GM18909 (cell line): ENCODE measurements at regions not wholly inside any gene's neighbourhood (a gene's known extent, or its start where the extent isn't known, plus 50 kb on each side); places are given as distances from the start of the nearest gene placed in this dataset.

Experiments
- ATAC-seq: cut with Tn5 transposase; IDR thresholded peaks from one replicate; pipeline ENCODE4 v1.9.1; 2021; ENCODE audit warnings: mild to moderate bottlenecking; ENCODE audit not compliant: unreplicated experiment, poor library complexity

DNA sequence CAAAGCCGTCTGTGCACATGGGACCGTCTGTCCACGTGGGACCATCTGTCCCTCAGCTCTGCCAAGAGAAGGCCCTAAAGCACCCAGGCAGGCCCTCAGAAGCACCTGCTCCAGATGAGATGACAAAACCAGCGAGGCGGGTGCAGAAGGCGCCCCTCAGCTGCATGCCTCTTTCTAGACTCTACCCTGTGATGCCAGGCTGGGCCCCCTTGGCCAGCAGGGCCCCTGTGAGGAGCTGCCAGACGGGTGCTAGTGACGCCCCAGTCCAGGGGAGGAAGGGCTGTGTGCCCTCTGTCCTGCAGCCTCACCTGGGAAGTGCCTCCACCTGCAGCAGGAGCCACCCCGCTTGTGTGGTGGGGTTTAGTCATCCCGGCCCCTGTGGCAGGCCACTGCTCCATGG is 309.2 kb upstream of the SHH start:
- no peak for ATAC-seq

DNA sequence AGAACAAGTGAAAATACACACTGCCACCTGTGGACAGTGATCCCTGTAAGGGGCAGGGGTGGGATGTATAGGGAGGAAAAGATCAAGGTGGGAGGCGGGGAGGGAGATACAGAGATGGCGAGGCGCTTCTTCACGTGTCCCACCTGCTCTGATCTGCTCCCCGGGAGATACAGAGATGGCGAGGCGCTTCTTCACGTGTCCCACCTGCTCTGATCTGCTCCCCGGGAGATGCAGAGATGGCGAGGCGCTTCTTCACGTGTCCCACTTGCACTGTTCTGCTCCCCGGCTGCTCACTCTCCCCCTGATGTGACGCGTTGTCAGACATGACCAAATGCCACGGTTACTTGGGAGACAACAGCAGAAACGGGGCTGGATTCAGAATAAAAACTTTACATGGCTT is 308.3 kb upstream of the SHH start:
- ATAC-seq = no peak

DNA sequence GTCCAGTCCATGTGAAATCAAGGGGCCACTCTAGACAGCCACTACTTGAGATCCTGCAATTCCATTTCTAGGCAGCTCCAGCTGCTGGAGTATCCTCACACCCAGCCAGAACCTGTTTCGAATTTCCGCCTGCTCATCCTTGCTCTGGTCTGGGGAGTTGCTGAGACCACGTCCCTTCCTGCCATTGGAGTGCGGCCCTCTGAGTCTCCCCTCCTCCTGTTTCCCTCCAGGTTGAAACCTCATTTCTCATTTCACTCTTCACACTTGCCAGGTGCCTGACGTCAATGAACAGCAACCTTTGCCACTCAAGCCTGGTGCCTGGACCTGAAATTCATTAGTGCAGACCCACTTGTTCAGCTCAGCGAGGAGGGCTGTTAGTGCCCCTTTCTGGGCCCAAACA is 307.5 kb upstream of the SHH start:
- no peak for ATAC-seq

DNA sequence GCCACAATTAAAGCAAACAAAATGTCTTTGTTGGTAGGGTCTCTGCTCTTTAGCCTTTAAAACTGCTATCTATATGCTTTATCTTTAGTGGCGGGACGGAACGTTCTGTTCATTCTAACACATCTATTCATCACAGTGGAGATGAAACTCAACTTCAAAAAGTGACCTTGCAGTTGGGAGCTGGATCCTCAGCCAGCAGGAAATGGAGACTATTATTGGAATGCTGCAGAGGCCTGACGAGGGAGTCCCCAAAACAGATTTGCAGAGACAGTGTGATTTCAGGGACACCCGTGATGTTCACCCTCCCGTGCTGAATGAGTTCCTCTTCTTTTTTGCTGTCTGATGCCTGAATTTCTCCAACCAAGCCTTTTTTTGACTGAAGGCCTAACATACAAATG is 306.0 kb upstream of the SHH start:
- no peak for ATAC-seq

DNA sequence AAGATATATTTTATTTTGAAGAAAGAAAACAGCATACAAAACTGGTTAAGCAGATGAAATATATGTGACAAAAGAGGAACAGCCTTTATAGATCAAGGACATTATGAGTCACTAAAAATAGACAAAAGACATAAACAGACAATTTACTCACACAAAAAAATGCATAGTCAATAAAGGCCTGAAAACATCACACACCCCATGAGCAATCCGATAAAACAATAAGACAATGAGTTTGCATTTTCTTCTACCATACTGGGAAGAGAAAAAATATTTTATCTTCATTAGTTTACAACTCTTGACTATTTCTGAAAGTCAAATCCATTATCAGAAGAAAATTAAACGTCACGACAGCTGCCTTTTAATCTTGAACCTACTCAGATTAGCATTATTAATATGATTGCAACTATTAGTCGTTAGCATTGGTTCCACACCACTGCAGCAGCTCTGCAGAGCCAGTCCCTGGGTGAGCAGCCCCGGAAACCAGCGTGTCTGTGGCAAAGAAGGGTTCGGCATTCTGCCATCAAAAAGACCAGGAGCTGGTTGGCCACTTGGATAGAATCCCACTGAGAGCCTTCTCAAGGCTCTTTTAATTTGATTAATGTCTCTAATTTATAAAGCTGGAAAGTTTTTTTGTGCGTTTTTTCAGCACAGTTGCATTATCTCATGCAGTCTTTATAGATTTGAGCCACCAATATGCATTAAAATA is 305.4 kb upstream of the SHH start:
- no peak for ATAC-seq

DNA sequence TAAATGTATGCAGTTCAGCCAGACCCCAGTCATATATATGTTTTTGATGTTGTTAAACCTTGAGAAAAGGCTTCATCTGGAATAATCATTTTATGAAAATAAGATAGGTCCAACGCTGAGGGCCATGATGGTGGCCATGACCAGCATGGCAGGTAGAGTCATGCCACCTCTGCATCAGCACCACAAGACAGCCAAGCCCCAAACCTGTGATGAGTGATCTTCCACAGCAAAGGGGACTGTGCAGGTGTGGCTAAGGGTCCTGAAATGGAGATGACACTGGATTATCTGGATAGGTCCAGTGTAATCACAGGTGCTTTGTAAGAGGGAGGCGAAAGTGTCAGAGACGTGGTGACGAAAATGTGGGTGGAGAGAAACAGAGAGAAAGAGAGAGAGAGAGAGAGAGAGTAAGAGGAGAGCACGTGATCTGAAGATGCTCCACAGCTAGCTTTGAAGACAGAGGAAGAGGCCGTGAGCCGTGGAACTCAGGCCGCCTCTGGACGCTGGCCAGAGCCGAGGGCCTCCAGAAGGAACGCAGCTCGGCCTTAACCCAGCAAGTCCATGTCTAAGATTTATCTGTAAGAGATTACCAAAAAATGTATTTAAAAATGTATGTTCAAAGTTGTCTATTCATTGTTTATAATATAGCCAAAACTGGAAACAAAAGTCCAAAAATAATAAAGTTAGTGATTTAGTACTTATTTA is 304.4 kb upstream of the SHH start:
- ATAC-seq = no peak

DNA sequence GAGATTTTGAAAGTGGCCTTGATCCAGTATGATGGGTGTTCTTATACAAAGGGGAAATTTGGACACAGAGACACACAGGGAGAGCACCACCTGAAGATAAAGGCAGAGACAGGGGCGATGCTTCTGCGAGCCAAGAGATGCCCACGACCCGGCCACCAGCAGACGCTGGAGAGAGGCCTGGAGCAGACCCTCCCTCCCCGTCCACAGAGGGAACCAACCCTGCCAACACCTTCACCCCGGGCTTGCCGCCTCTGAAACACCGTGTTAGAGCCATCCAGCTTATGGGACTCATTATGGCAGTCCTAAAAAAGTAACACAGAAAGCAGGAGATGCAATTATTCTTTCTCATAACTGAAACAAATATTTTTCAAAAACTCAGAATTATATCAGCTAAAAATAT is 303.3 kb upstream of the SHH start:
- ATAC-seq = no peak

DNA sequence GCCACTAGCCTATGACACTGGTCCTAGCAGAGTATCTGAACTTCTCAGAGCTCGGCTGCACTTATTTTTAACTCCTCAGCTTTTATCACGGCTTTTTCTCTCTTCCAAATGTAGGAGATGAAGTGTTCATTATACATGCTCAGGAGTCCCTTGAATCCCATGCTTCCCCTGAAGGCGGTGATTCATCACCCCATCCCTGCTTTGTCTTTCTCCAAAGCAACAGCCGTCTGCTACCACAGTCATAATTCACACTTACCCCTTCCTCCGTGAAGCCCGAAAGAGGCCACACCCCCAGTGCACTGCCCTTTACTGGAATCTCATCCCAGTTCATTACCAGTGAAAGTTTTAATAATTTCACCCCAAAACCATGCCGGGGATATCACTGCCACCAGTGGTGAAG is 301.5 kb upstream of the SHH start:
- no peak for ATAC-seq

DNA sequence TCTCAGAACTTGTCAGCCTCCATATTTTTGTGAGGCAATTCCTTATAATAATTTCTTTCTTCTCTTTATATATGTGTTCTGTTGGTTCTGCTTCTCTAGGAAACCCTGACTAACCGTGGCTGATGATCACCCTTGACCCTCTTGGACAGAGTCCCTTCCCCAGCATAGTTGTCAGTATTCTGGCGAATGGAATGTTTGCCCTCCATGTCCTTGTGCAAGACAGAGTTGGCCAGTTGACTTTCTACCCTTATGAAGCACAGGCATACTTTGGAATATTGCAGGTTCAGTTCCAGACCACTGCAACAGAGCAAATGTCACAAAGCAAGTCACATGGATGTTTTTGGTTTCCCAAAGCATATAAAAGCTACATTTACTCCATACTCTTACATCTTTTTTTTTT is 297.7 kb upstream of the SHH start:
- ATAC-seq = no peak

DNA sequence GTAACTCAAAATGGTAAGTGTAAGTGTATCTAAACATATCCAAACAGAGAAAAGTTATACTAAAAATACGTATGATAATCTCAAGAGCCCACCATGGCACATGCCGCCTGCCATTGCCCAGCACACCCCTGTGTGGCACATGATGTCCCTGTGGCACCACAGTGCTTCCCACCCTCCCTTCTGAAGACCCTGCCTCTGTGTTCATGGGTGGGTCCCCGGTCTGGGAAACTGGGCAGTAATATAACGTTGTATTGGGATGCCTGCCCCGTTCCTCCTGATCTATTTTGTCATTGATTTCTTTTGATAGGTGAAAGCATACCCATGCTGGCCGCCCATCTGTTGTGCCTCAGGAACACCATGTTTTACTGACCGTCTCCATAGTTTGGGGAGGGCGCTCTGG is 296.8 kb upstream of the SHH start:
- ATAC-seq = no peak

DNA sequence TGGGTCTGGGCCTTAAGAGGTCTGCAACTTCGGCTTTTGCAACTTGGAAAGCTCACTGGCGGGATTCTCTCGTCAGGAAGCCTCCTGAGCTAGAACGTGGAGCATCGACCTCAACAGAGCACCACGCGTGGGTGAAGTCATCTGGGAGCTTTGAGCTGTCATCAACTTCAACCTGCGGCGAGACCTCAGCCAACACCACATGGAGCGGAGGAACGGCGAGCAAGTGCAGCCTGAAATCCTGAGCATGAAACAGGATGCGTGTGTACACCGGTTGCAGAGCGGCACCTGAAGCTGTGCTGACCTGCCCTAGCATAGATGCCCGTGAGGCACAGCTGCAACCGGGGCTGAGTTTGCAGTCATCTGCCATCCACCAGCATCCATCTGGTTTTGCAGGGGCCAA is 295.7 kb upstream of the SHH start:
- no peak for ATAC-seq

DNA sequence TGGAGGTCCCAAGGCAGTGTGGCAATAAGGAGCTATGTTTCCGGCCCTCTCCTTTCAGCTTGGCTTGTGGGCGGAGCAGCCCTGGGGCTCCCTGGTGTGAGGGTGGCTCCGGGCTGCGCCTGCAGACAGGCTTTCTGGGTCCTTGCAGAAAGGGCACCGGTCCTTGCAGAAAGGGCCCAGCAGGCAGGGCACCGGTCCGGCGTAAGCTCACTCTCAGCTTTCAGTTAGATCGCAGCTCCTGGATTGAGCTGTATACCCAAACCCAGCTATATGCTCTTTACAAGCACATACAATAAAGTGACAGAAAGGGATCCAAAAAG is 293.8 kb upstream of the SHH start:
- ATAC-seq = no peak

DNA sequence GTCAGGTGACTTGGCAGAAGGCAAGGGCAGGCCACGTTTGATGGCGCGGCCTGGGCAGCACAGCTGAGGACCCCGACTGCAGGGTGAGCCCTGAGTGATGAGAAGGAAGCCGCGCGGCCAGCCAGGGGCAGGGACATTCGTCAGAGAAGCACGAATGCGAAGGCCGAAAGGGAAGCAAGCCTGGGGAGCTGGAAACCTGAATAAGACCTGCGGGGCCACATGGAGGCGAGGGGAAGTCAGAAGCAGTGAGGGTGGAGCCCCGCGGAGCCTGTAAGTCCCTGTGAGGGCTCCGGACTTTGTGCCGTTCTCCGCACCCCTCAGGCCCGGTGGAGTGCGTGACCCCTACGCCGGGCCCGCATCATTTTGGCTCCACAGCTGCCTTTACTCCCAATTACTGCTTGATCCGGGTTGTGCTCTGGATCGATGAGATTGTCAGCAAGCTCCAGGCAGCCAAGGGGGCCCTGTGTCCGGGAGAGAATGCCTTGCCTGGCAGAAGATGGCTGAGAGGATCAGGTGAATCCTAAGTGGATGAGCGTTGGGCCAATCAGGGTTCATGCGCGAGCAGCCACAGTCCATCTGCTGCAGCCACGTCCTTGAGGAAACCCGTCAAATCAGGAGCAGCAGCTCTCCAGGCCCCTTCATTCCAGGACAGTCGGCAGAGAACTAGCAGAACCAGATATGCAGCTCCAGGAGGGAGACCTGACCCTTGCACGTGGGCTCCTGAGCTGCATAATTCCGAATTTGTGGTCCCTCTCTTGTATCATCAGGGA is 293.3 kb upstream of the SHH start:
- no peak for ATAC-seq

DNA sequence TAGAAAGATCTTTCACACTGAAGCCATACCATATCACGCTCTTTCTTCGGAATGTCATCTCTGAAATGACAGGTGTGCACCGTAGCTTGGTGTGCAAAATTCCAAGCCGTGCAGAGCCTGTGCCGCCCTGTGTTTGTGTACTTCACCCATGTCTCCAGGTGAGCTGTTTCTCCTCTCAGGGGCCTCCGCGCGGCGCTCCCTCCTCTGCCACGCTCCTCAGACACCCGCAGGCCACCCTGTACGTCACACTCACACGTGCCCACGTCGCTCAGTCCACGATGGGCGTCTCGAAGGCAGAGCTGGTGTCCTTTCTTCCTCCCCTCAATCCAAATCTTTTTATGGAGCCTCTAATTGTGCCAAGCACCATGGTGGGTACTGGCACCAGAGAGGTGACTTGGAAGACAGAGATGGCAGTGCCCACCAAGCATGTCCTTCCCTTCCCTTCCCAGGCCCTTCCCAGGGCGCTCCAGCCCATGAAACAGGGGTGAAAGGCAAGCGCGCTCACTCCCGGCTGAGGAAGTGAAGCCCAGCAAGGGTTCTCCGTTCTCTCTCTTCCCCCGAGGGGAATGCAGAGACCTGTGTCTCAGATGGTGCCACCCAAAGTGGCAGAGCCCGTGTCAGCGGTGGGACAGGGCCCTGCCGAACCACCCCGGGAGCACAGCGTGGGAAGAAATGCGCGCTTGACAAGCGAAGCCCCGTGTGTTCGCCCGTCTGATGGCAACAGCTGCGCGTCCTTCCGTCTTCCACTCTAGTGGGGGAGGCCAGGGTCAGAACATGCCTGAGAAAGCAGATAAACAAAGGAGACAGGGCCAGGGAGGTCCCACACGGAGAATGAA is 292.5 kb upstream of the SHH start:
- ATAC-seq = no peak

DNA sequence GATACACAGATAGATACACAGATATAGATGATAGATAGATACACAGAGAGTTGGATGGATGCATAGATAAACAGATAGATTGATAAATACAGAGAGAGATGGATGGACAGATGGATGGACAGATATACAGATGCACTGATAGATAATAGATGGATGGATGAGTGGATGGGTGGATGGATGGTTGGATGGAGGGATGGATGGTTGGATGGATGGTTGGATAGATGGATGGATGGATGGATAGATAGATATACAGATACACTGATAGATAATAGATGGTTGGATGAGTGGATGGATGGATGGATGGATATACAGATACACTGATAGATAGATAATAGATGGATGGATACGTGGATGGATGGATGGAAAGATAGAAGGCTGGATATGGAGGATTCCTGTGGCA is 290.0 kb upstream of the SHH start:
- no peak for ATAC-seq

DNA sequence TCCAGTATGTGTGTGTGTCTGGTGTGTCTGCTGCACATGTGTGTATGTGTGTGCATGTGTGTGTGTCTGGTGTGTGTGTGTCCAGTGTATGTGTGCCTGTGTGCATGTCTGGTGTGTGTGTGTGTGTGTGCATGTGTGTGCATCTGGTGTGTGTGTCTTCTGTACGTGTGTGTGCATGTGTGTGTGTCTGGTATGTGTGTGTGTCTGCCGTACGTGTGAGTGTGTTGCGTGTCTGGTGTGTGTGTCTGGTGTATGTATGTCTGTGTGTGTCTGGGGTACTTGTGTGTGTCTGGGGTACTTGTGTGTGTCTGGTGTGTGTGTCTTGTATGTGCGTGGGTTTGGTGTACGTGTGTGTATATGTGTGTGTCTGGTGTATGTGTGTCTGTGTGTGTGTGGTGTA is 289.1 kb upstream of the SHH start:
- no peak for ATAC-seq

DNA sequence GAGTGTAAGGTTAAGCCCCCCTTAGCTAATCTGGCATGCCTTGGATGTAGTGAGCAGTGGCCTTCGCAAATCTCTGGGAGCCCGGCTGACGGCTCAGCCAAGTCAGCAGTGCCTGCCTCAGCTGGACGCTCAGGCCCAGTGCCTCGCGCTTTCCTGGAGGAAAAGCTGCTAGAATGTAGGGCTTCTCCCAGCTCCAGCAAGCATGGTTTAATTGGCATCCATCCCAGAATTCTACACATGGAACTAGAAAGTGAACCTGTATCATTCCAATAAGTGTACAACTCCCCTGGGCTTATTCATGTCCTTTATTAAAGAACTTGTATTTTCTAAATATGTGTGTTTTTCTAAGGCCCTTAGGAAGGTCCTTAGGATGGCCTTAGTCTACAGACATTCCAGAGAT is 287.8 kb upstream of the SHH start:
- no peak for ATAC-seq

DNA sequence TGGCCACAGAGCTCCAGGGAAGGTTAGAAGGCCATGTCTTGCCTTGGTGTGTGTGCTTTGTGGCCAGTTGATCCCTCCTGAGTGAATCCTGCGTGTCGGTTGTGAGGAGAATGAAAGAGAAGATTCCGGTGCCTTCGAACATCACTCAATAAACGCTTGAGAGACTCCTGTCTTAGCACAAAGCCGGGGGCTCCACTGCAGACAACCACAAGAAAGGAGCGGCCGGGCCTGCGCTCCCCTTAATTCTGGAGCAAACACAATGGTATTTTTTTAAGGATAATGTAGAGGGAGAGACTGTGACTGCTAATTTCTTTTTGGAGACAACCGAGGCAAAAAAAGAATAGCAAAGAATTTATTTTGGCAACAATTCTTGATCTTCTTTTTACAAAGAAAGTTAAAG is 286.8 kb upstream of the SHH start:
- ATAC-seq = no peak

DNA sequence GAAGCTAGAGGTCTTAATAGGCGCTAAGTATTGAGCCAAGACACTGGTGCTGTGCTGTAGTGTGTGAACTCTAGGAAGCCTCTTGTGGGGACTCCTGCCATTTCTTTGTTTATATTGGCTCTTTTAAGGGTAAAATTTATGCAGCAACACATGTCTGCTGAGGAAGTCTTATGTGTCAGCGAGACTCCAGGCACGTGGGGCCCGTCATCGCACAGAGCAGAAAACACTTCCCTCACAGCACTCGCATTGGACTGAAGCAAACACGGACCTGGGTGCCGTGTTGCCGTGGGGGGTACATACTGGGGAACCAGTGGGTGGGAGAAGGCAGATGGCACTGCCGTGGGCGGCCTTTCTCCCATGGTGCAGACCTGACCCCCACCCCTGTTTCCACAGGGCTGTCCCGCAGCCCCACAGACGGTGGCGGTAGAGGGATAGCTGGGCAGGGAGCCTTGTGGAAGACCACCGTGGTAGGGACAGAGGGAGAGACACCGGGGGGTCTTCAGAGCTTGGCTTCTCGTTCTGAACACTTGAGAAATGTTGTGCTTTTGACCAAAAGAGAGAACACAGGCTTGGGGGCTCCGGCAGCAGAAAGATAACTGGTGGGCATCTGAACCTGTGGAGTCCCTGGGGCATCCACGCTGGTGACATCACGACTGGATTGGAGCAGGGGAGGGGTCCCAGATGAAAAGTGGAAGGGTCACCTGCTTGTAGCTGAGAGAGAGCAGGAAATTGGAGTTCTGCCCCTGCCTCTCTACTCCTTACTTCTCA is 284.7 kb upstream of the SHH start:
- ATAC-seq = no peak

DNA sequence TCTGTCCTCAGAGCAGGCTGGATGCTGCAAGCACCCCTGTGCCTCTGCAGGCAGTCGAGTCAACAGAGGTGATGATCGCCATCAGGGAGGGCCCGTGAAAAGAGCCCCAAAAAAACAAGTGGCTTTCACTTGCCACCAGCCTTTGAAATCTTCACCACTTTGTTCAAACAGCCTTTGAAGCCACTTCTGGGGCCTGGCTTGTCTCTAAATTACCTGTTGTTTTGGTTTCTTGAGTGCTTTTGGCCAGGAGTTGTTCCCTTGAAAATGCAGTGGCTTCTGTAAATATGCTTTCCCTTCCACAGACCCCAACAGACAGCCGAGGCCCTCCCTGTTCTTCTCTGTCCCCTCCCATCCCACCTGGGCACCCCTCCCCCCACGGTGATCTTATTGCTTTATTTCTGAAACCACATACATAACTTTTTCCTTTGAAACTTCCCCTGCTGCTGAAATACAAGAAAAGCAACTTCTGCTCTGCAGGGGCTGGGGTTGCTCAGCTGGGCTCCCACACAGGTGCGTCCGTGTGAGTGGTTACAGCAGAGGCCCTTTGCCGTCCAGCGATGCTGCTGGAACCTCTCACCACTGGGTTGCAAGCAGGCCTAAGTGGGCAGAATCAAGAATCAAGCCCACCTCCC is 283.8 kb upstream of the SHH start:
- ATAC-seq = no peak
